ENCODE measurements at regions not wholly inside any gene's neighbourhood (a gene's known extent, or its start where the extent isn't known, plus 50 kb on each side); places are given as distances from the start of the nearest gene placed in this dataset.

GRCh38 chr18:39072970-39073369 lies 1507.4 kb upstream of the CELF4 start:
- no peak overlapping the region for H2BK20ac ChIP-seq (ENCODE audit: low read length)
- H3K18ac ChIP-seq (ENCODE audit: extremely low read depth, low read length) = no peak overlapping the region
- ChIA-PET CTCF (ENCODE audit: partially characterized antibody) (interaction anchor here (0.6 kb wide), 1 partner anchor 1179 kb away, joined by 3 read pairs; no protein-coding TSS in a partner anchor), POLR2A (ENCODE audit: partially characterized antibody) (no interaction called here)
- no peaks in the 10 kb centered on the region for H3K79me1 ChIP-seq (ENCODE audit: low read depth, low read length)
- no peak overlapping the region for H3K4me3 ChIP-seq (ENCODE audit: extremely low read depth in 1 of 4, insufficient read depth in 2 of 4, low read depth in 3 of 4, low read length in 4 of 4)
- no peaks in the 10 kb centered on the region; a peak in 1 of 4 replicates for H3K9me3 ChIP-seq (ENCODE audit: insufficient read depth in 2 of 2, low read depth in 1 of 2, low read length in 1 of 2)
- no peak for DNase-seq (ENCODE audit: low read depth in 1 of 2, low spot score in 2 of 2)
- no peaks in the 10 kb centered on the region for H3K27me3 ChIP-seq (replicated peaks in 1 of 4; ENCODE audit: control insufficient read depth in 3 of 4, extremely low read depth in 1 of 4, insufficient read depth in 3 of 4, low read length in 3 of 4)
- no peak overlapping the region for H4K5ac ChIP-seq (ENCODE audit: insufficient read length, low read depth, low read length)
- FAIRE-seq = no peak
- H3K23me2 ChIP-seq (ENCODE audit: low read depth, low read length) = no peaks in the 10 kb centered on the region
- no peak overlapping the region for H3K23ac ChIP-seq (ENCODE audit: insufficient read length)
- no peaks in the 10 kb centered on the region for H4K20me1 ChIP-seq (replicated peaks in 1 of 2; ENCODE audit: control insufficient read depth in 1 of 2, insufficient read depth in 2 of 2, low read length in 2 of 2)
- H3K27ac ChIP-seq (ENCODE audit: low read depth, low read length) = no peak overlapping the region
- no peaks in the 10 kb centered on the region for H3K79me2 ChIP-seq (ENCODE audit: control insufficient read depth in 1 of 2, insufficient read depth in 2 of 2, low read length in 2 of 2)
- no peak overlapping the region for H2BK5ac ChIP-seq (ENCODE audit: low read depth, low read length)
- H3K14ac ChIP-seq (ENCODE audit: insufficient read length) = no peak overlapping the region
- 90% methylated on average over 3 of the region's 3 CpGs; no CpG with 5 or more reads in 1 of the 2 experiments for WGBS, 2 experiments (ENCODE audit: extremely low coverage in 1 of 2, insufficient coverage in 1 of 2, insufficient read length in 1 of 2, insufficient replicate concordance in 2 of 2, low coverage in 1 of 2, low lambda C conversion rate in 2 of 2, missing lambda C conversion rate in 1 of 2)
- no peak overlapping the region for H3K4ac ChIP-seq (replicated peaks; ENCODE audit: insufficient read length, low read depth, low read length)
- no peak overlapping the region for H2BK12ac ChIP-seq (ENCODE audit: low read depth, low read length)
- TF ChIP-seq MAFK (IDR thresholded peaks at IDR 0.05; ENCODE audit: low read depth, low read length) (no peak), CHD2 (IDR thresholded peaks at IDR 0.05; ENCODE audit: low read length) (no peak), JUN (IDR thresholded peaks at IDR 0.05; ENCODE audit: low read depth, low read length) (no peak), POLR2AphosphoS5 (IDR thresholded peaks at IDR 0.05; ENCODE audit: low read depth, low read length) (no peak)
- H4K91ac ChIP-seq (replicated peaks; ENCODE audit: insufficient read length, low read length) = no peak overlapping the region
- no peak overlapping the region for H2BK120ac ChIP-seq (replicated peaks; ENCODE audit: low read depth, low read length)
- no peak overlapping the region for H2BK15ac ChIP-seq (ENCODE audit: low read length)
- H2AK5ac ChIP-seq (ENCODE audit: low read depth, low read length) = no peak overlapping the region
- H3K4me1 ChIP-seq (replicated peaks in 1 of 4; ENCODE audit: control insufficient read depth in 3 of 4, insufficient read depth in 4 of 4, low read length in 3 of 4) = no peaks in the 10 kb centered on the region
- H3K4me2 ChIP-seq (ENCODE audit: insufficient read depth in 1 of 2, low read depth in 2 of 2, low read length in 2 of 2) = no peak overlapping the region
- no peak overlapping the region for H3K9ac ChIP-seq (replicated peaks in 1 of 4; ENCODE audit: extremely low read depth in 1 of 4, low read depth in 3 of 4, low read length in 3 of 4)
- H3K56ac ChIP-seq (replicated peaks; ENCODE audit: insufficient read length, low read depth, low read length) = no peak overlapping the region
- no peak overlapping the region for H2AFZ ChIP-seq (ENCODE audit: low read length)
- H4K8ac ChIP-seq (ENCODE audit: extremely low read depth, insufficient read depth, low read length) = no peak overlapping the region
- H3K36me3 ChIP-seq (ENCODE audit: control insufficient read depth in 2 of 4, insufficient read depth in 4 of 4, low read length in 3 of 4) = no peaks in the 10 kb centered on the region

Data from H1 (cell line).